ENCODE measurements at regions not wholly inside any gene's neighbourhood (a gene's known extent, or its start where the extent isn't known, plus 50 kb on each side); places are given as distances from the start of the nearest gene placed in this dataset.

DNA sequence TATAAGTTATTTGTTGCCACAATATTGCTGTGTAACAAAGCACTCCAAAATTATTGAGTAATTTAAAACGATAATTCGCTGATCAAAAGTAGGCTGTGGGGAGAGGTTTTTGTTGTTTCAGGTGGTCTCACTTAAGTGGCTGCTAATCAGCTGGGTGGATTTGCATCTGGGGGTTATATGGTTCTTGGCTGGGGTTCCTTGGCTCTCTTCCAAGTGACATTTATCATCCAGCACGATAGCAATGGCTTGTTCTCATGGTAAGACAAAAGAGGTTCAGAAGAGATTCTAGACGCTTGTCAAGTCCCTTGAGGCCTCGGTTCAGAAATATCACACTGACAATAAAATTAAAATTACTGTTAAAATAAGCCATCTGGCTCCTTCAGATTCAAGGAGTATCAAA, 1648.8 kb downstream of the GRIK2 start (continued):
- TF ChIP-seq WRNIP1 (IDR thresholded peaks at IDR 0.05; ENCODE audit: borderline replicate concordance, low read depth, low read length) (no peak), NR2C2 (IDR thresholded peaks at IDR 0.05; ENCODE audit: borderline replicate concordance, control insufficient read depth, insufficient read length, low read depth) (no peak), NFIC (IDR thresholded peaks at IDR 0.05; ENCODE audit: low read depth, low read length) (no peak), MXI1 (IDR thresholded peaks at IDR 0.05; ENCODE audit: low read depth, low read length) (no peak), SPI1 (IDR thresholded peaks at IDR 0.05; ENCODE audit: borderline replicate concordance, insufficient read depth, low read depth, low read length) (no peak), CREB1 (IDR thresholded peaks at IDR 0.05; ENCODE audit: low read depth) (no peak), FOXM1 (IDR thresholded peaks at IDR 0.05; ENCODE audit: low read depth, low read length) (no peak), ZNF24 (IDR thresholded peaks at IDR 0.05) (no peak)
- TF ChIP-seq, protein P1, sequence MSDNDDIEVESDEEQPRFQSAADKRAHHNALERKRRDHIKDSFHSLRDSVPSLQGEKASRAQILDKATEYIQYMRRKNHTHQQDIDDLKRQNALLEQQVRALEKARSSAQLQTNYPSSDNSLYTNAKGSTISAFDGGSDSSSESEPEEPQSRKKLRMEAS (IDR thresholded peaks at IDR 0.05; ENCODE audit: low read depth, low read length) = no peak
- TF ChIP-seq, protein P2, sequence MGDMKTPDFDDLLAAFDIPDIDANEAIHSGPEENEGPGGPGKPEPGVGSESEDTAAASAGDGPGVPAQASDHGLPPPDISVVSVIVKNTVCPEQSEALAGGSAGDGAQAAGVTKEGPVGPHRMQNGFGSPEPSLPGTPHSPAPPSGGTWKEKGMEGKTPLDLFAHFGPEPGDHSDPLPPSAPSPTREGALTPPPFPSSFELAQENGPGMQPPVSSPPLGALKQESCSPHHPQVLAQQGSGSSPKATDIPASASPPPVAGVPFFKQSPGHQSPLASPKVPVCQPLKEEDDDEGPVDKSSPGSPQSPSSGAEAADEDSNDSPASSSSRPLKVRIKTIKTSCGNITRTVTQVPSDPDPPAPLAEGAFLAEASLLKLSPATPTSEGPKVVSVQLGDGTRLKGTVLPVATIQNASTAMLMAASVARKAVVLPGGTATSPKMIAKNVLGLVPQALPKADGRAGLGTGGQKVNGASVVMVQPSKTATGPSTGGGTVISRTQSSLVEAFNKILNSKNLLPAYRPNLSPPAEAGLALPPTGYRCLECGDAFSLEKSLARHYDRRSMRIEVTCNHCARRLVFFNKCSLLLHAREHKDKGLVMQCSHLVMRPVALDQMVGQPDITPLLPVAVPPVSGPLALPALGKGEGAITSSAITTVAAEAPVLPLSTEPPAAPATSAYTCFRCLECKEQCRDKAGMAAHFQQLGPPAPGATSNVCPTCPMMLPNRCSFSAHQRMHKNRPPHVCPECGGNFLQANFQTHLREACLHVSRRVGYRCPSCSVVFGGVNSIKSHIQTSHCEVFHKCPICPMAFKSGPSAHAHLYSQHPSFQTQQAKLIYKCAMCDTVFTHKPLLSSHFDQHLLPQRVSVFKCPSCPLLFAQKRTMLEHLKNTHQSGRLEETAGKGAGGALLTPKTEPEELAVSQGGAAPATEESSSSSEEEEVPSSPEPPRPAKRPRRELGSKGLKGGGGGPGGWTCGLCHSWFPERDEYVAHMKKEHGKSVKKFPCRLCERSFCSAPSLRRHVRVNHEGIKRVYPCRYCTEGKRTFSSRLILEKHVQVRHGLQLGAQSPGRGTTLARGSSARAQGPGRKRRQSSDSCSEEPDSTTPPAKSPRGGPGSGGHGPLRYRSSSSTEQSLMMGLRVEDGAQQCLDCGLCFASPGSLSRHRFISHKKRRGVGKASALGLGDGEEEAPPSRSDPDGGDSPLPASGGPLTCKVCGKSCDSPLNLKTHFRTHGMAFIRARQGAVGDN (IDR thresholded peaks at IDR 0.05) = no peak
- TF ChIP-seq, protein P3, sequence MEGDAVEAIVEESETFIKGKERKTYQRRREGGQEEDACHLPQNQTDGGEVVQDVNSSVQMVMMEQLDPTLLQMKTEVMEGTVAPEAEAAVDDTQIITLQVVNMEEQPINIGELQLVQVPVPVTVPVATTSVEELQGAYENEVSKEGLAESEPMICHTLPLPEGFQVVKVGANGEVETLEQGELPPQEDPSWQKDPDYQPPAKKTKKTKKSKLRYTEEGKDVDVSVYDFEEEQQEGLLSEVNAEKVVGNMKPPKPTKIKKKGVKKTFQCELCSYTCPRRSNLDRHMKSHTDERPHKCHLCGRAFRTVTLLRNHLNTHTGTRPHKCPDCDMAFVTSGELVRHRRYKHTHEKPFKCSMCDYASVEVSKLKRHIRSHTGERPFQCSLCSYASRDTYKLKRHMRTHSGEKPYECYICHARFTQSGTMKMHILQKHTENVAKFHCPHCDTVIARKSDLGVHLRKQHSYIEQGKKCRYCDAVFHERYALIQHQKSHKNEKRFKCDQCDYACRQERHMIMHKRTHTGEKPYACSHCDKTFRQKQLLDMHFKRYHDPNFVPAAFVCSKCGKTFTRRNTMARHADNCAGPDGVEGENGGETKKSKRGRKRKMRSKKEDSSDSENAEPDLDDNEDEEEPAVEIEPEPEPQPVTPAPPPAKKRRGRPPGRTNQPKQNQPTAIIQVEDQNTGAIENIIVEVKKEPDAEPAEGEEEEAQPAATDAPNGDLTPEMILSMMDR (IDR thresholded peaks at IDR 0.05 in 2 of 3, conservative IDR thresholded peaks at IDR 0.05 in 1 of 3; ENCODE audit: control insufficient read depth in 2 of 3, extremely low read depth in 1 of 3, insufficient read depth in 1 of 3, low read depth in 3 of 3, low read length in 3 of 3) = no peak
